IPS-20b (cell line): ENCODE measurements at regions not wholly inside any gene's neighbourhood (a gene's known extent, or its start where the extent isn't known, plus 50 kb on each side); places are given as distances from the start of the nearest gene placed in this dataset.

Experiments used
- H3K27ac ChIP-seq: one replicate; pipeline ENCODE4 v1.5.1; 2013; ENCODE audit warnings: low read length
- H3K27me3 ChIP-seq: 2 replicates; pipeline ENCODE4 v1.6.1; 2013; ENCODE audit warnings: mild to moderate bottlenecking, low read length, inconsistent platforms; ENCODE audit not compliant: insufficient read depth
- H3K36me3 ChIP-seq: 2 replicates; pipeline ENCODE4 v1.6.1; 2013; ENCODE audit warnings: low read depth, mild to moderate bottlenecking, inconsistent platforms, low read length, moderate library complexity; ENCODE audit not compliant: insufficient read depth
- H3K4me1 ChIP-seq: 2 replicates; pipeline ENCODE4 v1.6.1; 2013; ENCODE audit warnings: mild to moderate bottlenecking, control low read depth, inconsistent platforms, low read length, moderate library complexity; ENCODE audit not compliant: insufficient read depth
- H3K4me3 ChIP-seq: 2 replicates; pipeline ENCODE4 v1.5.1; 2013; ENCODE audit warnings: mild to moderate bottlenecking, low read length, inconsistent platforms
- H3K9ac ChIP-seq: 2 replicates; pipeline ENCODE4 v1.6.1; 2013; ENCODE audit warnings: low read depth, mild to moderate bottlenecking, inconsistent platforms, low read length, moderate library complexity
- H3K9me3 ChIP-seq: 2 replicates; pipeline ENCODE4 v1.6.1; 2013; ENCODE audit warnings: mild to moderate bottlenecking, low read depth, low read length, inconsistent platforms; ENCODE audit not compliant: insufficient read depth

- H3K9me3 ChIP-seq = no peaks in the 10 kb centered on the region; the same call in 1 of the 2 replicates
- H3K27me3 ChIP-seq = no peaks in the 10 kb centered on the region
- no peak overlapping the region for H3K4me3 ChIP-seq
- H3K36me3 ChIP-seq = no peaks in the 10 kb centered on the region
- H3K9ac ChIP-seq = no peak overlapping the region
- H3K4me1 ChIP-seq = no peaks in the 10 kb centered on the region
- no peak overlapping the region for H3K27ac ChIP-seq
These were observed 953.0 kb downstream of the GRID1 start for GRCh38 chr10:85413570-85413969.

- Histone ChIP-seq H3K27ac (no peak overlapping the region), H3K36me3 (no peaks in the 10 kb centered on the region), H3K9me3 (no peaks in the 10 kb centered on the region), H3K4me1 (peaks cover 4% of the 10 kb centered on the region; the same call in 1 of the 2 replicates), H3K9ac (no peak overlapping the region), H3K4me3 (no peak overlapping the region), H3K27me3 (no peaks in the 10 kb centered on the region)
These were observed 945.9 kb downstream of the GRID1 start for GRCh38 chr10:85420501-85421191.

- H3K4me3 ChIP-seq = no peak overlapping the region
- no peaks in the 10 kb centered on the region for H3K27me3 ChIP-seq
- no peak overlapping the region for H3K27ac ChIP-seq
- no peaks in the 10 kb centered on the region for H3K9me3 ChIP-seq
- no peaks in the 10 kb centered on the region for H3K36me3 ChIP-seq
- peaks cover 4% of the 10 kb centered on the region; the same call in 1 of the 2 replicates for H3K4me1 ChIP-seq
- H3K9ac ChIP-seq = no peak overlapping the region
These were observed 945.2 kb downstream of the GRID1 start for GRCh38 chr10:85421421-85421820.

GRCh38 chr10:85429126-85429525 lies 937.5 kb downstream of the GRID1 start:
- no peaks in the 10 kb centered on the region for H3K9me3 ChIP-seq
- no peak overlapping the region for H3K9ac ChIP-seq
- no peak overlapping the region for H3K27ac ChIP-seq
- H3K4me1 ChIP-seq = no peaks in the 10 kb centered on the region
- no peaks in the 10 kb centered on the region for H3K36me3 ChIP-seq
- no peak overlapping the region for H3K4me3 ChIP-seq
- H3K27me3 ChIP-seq = no peaks in the 10 kb centered on the region

- Histone ChIP-seq H3K9me3 (no peaks in the 10 kb centered on the region), H3K36me3 (no peaks in the 10 kb centered on the region)
These were observed 935.6 kb downstream of the GRID1 start for GRCh38 chr10:85430991-85431390.

GRCh38 chr10:85433248-85433647 lies 933.3 kb downstream of the GRID1 start:
- H3K27ac ChIP-seq = no peak overlapping the region
- H3K9me3 ChIP-seq = no peaks in the 10 kb centered on the region
- H3K9ac ChIP-seq = no peak overlapping the region
- no peak overlapping the region for H3K4me3 ChIP-seq
- H3K36me3 ChIP-seq = no peaks in the 10 kb centered on the region
- H3K4me1 ChIP-seq = no peaks in the 10 kb centered on the region
- H3K27me3 ChIP-seq = no peaks in the 10 kb centered on the region

More at GRCh38 chr10:85430991-85431390, 935.6 kb downstream of the GRID1 start:
- no peak overlapping the region for H3K4me3 ChIP-seq
- no peaks in the 10 kb centered on the region for H3K4me1 ChIP-seq
- H3K27me3 ChIP-seq = no peaks in the 10 kb centered on the region
- no peak overlapping the region for H3K27ac ChIP-seq
- H3K9ac ChIP-seq = no peak overlapping the region

GRCh38 chr10:85444868-85445267 lies 921.7 kb downstream of the GRID1 start:
- Histone ChIP-seq H3K27ac (no peak overlapping the region), H3K27me3 (no peaks in the 10 kb centered on the region), H3K9ac (no peak overlapping the region), H3K4me1 (no peaks in the 10 kb centered on the region), H3K4me3 (no peak overlapping the region), H3K9me3 (no peaks in the 10 kb centered on the region), H3K36me3 (no peaks in the 10 kb centered on the region)

GRCh38 chr10:85445702-85446101 lies 920.9 kb downstream of the GRID1 start:
- Histone ChIP-seq H3K36me3 (no peaks in the 10 kb centered on the region), H3K4me1 (no peaks in the 10 kb centered on the region), H3K9ac (no peak overlapping the region), H3K4me3 (no peak overlapping the region), H3K9me3 (no peaks in the 10 kb centered on the region), H3K27me3 (no peaks in the 10 kb centered on the region), H3K27ac (no peak overlapping the region)

GRCh38 chr10:85446827-85447226 lies 919.8 kb downstream of the GRID1 start:
- no peaks in the 10 kb centered on the region for H3K4me1 ChIP-seq
- H3K27ac ChIP-seq = no peak overlapping the region

GRCh38 chr10:85447690-85448089 lies 918.9 kb downstream of the GRID1 start:
- Histone ChIP-seq H3K9me3 (no peaks in the 10 kb centered on the region), H3K27me3 (no peaks in the 10 kb centered on the region), H3K4me1 (no peaks in the 10 kb centered on the region), H3K36me3 (no peaks in the 10 kb centered on the region), H3K4me3 (no peak overlapping the region), H3K9ac (no peak overlapping the region), H3K27ac (no peak overlapping the region)

More at GRCh38 chr10:85446827-85447226, 919.8 kb downstream of the GRID1 start:
- no peak overlapping the region for H3K4me3 ChIP-seq
- H3K9me3 ChIP-seq = no peaks in the 10 kb centered on the region
- H3K9ac ChIP-seq = no peak overlapping the region
- H3K27me3 ChIP-seq = no peaks in the 10 kb centered on the region
- no peaks in the 10 kb centered on the region for H3K36me3 ChIP-seq

- H3K27me3 ChIP-seq = no peaks in the 10 kb centered on the region
- no peak overlapping the region for H3K4me3 ChIP-seq
- H3K36me3 ChIP-seq = no peaks in the 10 kb centered on the region
- H3K9me3 ChIP-seq = no peaks in the 10 kb centered on the region
- no peaks in the 10 kb centered on the region for H3K4me1 ChIP-seq
- H3K9ac ChIP-seq = no peak overlapping the region
- H3K27ac ChIP-seq = no peak overlapping the region
These were observed 917.9 kb downstream of the GRID1 start for GRCh38 chr10:85448716-85449115.

- Histone ChIP-seq H3K9me3 (no peaks in the 10 kb centered on the region), H3K9ac (no peak overlapping the region), H3K4me3 (no peak overlapping the region), H3K4me1 (no peaks in the 10 kb centered on the region), H3K27me3 (no peaks in the 10 kb centered on the region), H3K27ac (no peak overlapping the region), H3K36me3 (no peaks in the 10 kb centered on the region)
These were observed 912.2 kb downstream of the GRID1 start for GRCh38 chr10:85454386-85454785.
